ENCODE measurements at regions not wholly inside any gene's neighbourhood (a gene's known extent, or its start where the extent isn't known, plus 50 kb on each side); places are given as distances from the start of the nearest gene placed in this dataset.
"Not testable (repeated sequence)": the region's sequence is repeated elsewhere in the genome, so short reads cannot be mapped to it uniquely, and the experiment has no call there.

DNA sequence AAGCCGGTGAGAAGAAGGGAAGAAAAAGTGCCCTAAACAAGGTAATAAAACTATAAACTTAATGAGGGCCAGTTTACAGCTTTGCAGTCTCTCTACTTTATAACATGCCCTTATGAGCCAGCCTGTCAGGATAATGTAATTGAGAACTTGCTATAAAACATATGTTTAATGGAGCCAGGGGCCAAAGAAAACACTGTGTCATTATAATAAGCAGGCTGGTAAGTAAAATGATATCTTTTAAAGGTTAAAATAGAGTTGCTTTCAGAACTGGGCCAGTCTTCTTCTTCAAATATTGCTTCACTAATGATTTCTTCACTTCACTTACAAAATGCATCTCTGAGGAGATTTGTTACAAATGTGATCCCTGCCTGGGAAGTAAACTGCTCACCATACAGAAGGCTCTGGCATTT lies 192.5 kb downstream of the SHOX2 start:
- DNase-seq (no peak), ATAC-seq (replicated peaks) (no peak)
- no peaks in the 10 kb centered on the region for H3K36me3 Mint-ChIP-seq (ENCODE audit: insufficient read depth)
- peaks cover 0 to 5% of the 10 kb centered on the region in 2 donors for H3K9me3 Mint-ChIP-seq
- no peak overlapping the region for H3K27ac Mint-ChIP-seq
- H3K4me1 Mint-ChIP-seq (ENCODE audit: low read depth in 2 of 2), result no peaks in the 10 kb centered on the region
- no peak overlapping the region for H3K4me3 Mint-ChIP-seq
- peaks cover 0 to 5% of the 10 kb centered on the region in 2 donors for H3K27me3 Mint-ChIP-seq

DNA sequence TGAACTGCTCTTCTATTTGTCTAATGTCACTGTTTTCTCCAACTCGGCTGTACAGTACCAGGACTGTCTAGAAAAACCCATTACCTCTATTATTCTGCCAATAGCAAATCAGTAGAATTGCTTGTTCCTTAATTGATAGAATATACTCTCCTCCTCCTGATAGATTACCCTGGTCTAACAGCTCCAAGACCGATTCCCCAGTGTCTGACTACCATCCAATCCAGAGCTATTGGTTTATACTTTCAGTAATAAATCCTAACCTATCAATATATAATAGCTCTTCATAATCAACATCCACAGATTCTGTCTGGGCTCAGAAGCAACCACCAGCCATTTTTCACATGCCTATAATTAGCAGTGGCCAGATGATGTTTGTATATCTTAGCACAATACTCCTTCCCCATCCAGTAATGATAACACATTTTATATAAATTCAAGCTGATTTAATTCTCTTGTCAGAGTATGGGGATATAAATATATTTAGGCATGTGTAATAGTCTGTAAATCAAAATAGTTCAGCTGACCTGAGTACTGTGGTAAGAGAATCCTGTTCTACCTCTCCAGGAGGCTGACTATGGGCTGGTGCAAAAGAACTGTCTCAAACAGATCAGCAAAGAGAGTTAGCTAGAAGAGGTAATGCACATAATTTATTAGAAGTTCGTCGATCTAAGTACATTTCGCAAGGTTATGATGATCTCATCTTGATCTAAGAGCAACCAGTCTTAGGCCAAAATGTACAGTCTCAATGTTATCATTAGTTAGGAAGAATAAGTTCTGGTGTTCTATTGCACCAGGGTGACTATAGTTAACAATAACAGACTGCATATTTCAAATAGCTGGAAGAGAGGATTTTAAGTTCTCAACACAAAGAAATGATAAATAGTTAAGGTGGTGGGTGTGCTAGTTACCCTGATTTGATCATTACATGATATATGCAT lies 193.4 kb downstream of the SHOX2 start:
- DNase-seq (no peak), ATAC-seq (replicated peaks) (no peak)
- H3K4me1 Mint-ChIP-seq (ENCODE audit: low read depth in 2 of 2), result no peaks in the 10 kb centered on the region
- no peak overlapping the region for H3K4me3 Mint-ChIP-seq
- no peak overlapping the region for H3K27ac Mint-ChIP-seq
- peaks cover 0 to 5% of the 10 kb centered on the region in 2 donors for H3K27me3 Mint-ChIP-seq
- peaks cover 0 to 5% of the 10 kb centered on the region in 2 donors for H3K9me3 Mint-ChIP-seq
- H3K36me3 Mint-ChIP-seq (ENCODE audit: insufficient read depth), result no peaks in the 10 kb centered on the region

DNA sequence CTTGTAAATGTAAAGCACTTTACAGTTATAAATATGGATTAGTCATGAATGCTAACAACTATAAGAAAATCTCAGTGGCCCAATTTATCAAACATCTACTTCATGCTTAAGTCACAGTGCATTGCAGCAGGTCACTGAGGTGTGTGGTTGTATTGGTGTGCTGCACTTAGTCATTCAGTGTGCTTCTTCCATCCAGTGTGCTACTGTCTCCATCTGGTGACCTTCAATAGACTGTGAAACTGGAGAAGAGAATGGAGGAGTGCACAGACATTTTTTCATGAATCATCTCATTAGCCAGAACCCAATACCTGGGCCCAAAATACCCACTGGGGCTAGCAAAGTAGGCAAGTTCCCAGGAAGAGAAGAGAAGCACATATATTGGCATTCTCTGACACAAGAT lies 199.6 kb downstream of the SHOX2 start:
- no peaks in the 10 kb centered on the region for H3K36me3 Mint-ChIP-seq (ENCODE audit: insufficient read depth)
- H3K27me3 Mint-ChIP-seq, result no peaks in the 10 kb centered on the region

DNA sequence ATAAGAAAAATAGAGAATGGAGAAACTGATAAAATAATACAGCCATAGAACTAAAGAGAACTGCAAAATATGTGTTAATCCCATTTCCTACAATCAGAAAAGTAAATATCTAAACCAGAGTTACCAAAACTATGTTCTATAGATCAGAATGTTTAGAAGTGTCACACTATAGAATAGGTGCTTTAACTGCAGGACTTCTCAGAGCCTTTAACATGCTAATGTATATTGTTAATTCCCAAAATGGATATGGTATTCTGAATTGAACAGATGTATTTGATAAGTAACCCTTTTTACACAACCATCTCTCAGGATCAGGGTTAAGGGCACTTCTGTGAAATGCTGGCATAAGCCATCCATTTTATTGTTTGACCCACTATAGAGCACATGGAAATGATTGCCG lies 200.3 kb downstream of the SHOX2 start:
- peaks cover 6 to 12% of the 10 kb centered on the region in 2 donors for H3K9me3 Mint-ChIP-seq
- no peak for ATAC-seq (replicated peaks)
- DNase-seq, result no peak
- no peaks in the 10 kb centered on the region for H3K27me3 Mint-ChIP-seq
- H3K36me3 Mint-ChIP-seq (ENCODE audit: insufficient read depth), result no peaks in the 10 kb centered on the region
- no peak overlapping the region for H3K4me3 Mint-ChIP-seq
- no peaks in the 10 kb centered on the region for H3K4me1 Mint-ChIP-seq (ENCODE audit: low read depth in 2 of 2)
- no peak overlapping the region for H3K27ac Mint-ChIP-seq

More for the DNA sequence above, 199.6 kb downstream of the SHOX2 start:
- H3K27ac Mint-ChIP-seq, result no peak overlapping the region
- peaks cover 6 to 12% of the 10 kb centered on the region in 2 donors for H3K9me3 Mint-ChIP-seq
- H3K4me3 Mint-ChIP-seq, result no peak overlapping the region
- ATAC-seq (replicated peaks), result no peak
- no peak for DNase-seq
- no peaks in the 10 kb centered on the region for H3K4me1 Mint-ChIP-seq (ENCODE audit: low read depth in 2 of 2)

DNA sequence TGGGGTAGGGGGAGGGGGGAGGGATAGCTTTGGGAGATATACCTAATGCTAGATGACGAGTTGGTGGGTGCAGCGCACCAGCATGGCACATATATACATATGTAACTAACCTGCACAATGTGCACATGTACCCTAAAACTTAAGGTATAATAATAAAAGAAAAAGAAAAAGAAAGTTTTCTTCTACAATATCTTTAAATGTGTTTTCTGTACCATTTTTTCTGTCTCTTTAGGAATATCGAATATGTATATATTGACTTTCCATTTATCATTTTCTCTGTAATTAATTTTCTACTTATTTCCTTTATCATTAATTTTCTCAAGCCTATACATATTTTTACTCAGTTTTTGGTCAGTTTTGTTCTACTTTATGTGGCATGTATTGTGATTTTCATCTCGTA lies 203.5 kb downstream of the SHOX2 start:
- not testable (repeated sequence) for ATAC-seq (replicated peaks); H3K27ac Mint-ChIP-seq; H3K9me3 Mint-ChIP-seq; H3K27me3 Mint-ChIP-seq; DNase-seq; H3K4me3 Mint-ChIP-seq; H3K36me3 Mint-ChIP-seq (ENCODE audit: insufficient read depth); H3K4me1 Mint-ChIP-seq (ENCODE audit: low read depth in 2 of 2)

DNA sequence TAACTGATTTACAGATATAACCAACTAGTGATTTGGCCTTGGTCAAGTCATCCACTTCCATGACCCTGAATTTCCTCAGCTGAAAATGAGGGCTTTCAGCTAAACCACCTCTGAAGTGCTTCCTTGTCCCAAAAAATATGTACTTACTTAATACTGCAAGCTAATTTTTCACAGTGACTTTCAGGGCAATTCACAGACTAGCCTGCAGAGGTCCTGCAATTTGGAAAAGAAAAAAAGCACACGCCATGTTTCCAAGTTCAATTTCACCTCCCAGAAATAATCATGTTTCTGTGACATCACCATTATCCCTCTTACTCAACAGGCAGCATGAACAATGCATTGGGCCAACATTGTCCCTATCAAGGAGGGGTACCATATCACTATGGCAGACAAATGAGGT lies 218.2 kb downstream of the SHOX2 start:
- H3K27me3 Mint-ChIP-seq, result no peaks in the 10 kb centered on the region
- ATAC-seq (replicated peaks), result no peak
- DNase-seq, result no peak
- H3K36me3 Mint-ChIP-seq (ENCODE audit: insufficient read depth), result no peaks in the 10 kb centered on the region
- H3K4me3 Mint-ChIP-seq, result no peak overlapping the region
- no peak overlapping the region for H3K27ac Mint-ChIP-seq
- H3K9me3 Mint-ChIP-seq, result no peaks in the 10 kb centered on the region
- no peaks in the 10 kb centered on the region for H3K4me1 Mint-ChIP-seq (ENCODE audit: low read depth in 2 of 2)

DNA sequence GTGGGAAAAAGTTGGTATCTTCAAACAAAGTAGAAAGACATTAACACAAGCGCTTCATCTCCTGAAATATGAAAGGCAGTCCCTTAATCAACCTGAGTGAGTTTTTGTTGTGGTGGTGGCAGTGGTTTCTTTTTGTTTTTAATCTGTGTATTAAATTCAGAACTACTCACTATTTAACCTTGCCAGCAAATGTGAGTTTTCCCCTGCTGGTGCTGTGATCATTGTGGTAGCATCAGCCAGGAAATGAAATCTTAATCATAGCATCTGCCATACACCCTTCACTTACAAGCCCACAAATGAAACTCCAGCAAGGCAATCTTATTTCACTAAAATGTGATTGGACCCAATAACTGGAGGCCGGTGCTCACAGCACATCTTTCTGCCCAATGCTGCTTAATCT lies 229.7 kb downstream of the SHOX2 start:
- no peaks in the 10 kb centered on the region for H3K27me3 Mint-ChIP-seq
- H3K4me3 Mint-ChIP-seq, result no peak overlapping the region
- H3K27ac Mint-ChIP-seq, result no peak overlapping the region
- no peaks in the 10 kb centered on the region for H3K36me3 Mint-ChIP-seq (ENCODE audit: insufficient read depth)
- H3K4me1 Mint-ChIP-seq (ENCODE audit: low read depth in 2 of 2), result no peaks in the 10 kb centered on the region
- DNase-seq, result no peak
- peaks cover 5 to 7% of the 10 kb centered on the region in 2 donors for H3K9me3 Mint-ChIP-seq
- ATAC-seq (replicated peaks), result no peak

DNA sequence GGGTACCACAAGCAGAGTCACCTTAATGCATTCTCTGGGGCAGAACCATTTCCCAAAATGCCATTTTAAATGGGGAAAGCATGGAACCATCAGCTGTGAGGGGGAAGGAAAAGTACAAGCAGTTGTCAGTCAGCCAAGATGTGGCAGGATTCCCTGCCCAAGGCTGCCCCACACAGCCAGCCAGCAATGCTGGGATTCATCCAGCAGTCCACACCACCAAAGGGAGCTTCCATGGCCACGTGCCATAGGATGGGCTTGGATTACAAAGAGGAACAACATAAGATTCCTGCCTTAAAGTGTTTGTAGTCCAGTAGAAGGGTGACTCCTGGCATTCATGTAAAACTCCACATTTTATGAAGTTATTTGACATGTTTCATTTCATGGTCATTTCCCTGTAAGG lies 233.3 kb downstream of the SHOX2 start:
- ATAC-seq (replicated peaks) (no peak), DNase-seq (no peak)
- no peaks in the 10 kb centered on the region for H3K27me3 Mint-ChIP-seq

DNA sequence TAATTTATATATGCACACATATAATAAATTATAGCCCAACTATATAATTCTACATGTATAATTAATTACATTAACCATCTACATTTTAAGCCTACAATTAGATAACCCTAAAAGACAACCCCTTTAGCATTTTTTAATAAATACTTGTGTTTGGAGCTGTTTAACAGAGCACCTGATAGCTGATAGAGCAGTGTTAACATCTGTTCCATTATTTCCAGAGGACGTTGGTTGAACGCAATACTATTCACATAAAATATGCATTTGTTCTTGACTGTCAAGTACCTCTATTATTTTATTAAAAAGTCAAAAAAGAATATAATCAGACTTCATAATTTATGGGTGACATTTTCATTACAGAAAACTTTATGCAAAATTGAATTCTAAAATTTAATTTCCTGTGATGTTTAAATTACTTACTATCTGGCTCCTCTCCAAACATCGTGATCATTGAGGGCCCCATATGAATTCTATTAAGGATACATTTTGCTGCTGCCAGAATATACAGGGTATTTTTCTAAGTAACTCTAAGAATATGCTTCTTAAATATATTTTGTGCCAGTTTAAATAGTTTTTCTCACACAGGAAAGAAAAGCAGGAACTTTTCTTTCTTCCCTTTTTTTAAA lies 234.3 kb downstream of the SHOX2 start:
- Mint-ChIP-seq H3K9me3 (no peaks in the 10 kb centered on the region), H3K4me1 (ENCODE audit: low read depth in 2 of 2) (no peaks in the 10 kb centered on the region), H3K27ac (no peak overlapping the region), H3K4me3 (no peak overlapping the region), H3K27me3 (no peaks in the 10 kb centered on the region), H3K36me3 (ENCODE audit: insufficient read depth) (no peaks in the 10 kb centered on the region)
- ATAC-seq (replicated peaks) (no peak), DNase-seq (no peak)

More for the DNA sequence above, 233.3 kb downstream of the SHOX2 start:
- Mint-ChIP-seq H3K4me3 (no peak overlapping the region), H3K36me3 (ENCODE audit: insufficient read depth) (no peaks in the 10 kb centered on the region), H3K4me1 (ENCODE audit: low read depth in 2 of 2) (no peaks in the 10 kb centered on the region), H3K27ac (no peak overlapping the region), H3K9me3 (no peaks in the 10 kb centered on the region)

DNA sequence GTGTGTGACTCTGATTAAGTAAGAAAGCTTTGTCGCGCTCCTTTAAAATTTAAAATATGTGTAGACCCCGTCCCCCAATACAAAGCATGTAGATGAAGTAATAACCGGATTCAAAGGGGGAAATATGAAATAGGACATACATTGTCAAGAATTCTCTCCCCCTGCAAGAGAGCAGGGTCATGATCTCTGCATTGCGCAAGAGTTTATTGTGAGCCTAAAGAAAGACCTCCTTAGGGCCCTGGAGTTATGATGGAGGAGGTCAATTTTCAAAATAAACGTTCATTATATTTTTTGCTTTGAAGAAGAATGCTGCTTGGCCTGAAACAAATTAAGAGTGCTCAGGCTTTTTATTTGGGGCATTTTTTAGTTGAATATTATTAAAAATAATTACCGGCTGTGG lies 235.0 kb downstream of the SHOX2 start:
- Mint-ChIP-seq H3K4me3 (no peak overlapping the region), H3K36me3 (ENCODE audit: insufficient read depth) (no peaks in the 10 kb centered on the region), H3K27me3 (no peaks in the 10 kb centered on the region), H3K9me3 (no peaks in the 10 kb centered on the region), H3K4me1 (ENCODE audit: low read depth in 2 of 2) (no peaks in the 10 kb centered on the region), H3K27ac (no peak overlapping the region)
- ATAC-seq (replicated peaks) (no peak), DNase-seq (no peak)

DNA sequence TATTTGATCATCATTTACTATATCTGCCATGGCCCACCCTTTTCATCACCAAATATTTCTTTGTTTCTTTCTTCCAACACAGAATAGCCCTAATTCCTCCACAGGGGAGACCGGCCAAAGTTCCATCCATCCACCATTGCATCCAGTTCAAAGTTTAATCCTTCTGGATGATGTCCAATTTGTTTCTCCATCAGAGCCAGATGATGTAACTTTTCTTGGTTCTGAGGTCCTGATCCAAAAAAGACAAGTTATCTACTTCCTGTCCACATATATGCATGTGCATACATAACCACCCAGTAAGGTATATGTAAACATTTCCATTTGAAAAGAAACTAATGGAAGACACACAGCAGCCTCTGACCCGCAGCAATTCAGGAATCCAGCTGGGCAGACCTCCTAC lies 237.3 kb downstream of the SHOX2 start:
- H3K9me3 Mint-ChIP-seq, result no peaks in the 10 kb centered on the region
- H3K36me3 Mint-ChIP-seq (ENCODE audit: insufficient read depth), result no peaks in the 10 kb centered on the region
- H3K4me3 Mint-ChIP-seq, result no peak overlapping the region

DNA sequence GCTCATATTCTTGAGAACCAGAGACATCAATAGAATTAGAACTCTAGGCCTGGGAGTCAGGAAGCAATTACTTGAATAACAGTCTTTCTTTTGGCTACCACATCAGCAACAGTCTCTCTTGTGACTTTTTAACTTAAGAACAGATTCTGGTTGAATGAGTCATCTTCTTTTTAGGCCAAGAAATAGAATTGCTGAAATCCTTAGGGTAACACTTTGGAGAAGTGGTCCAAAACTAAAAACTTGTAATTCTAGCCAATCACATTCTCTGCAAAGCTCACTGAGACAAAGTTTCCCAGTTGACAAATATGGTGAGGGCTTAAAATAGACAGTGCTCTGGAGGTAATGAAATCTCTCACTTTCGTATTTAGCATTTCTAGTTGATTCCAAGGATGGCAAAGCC lies 238.0 kb downstream of the SHOX2 start:
- Mint-ChIP-seq H3K4me1 (ENCODE audit: low read depth in 2 of 2) (no peaks in the 10 kb centered on the region), H3K27ac (no peak overlapping the region)
- DNase-seq, result no peak

More for the DNA sequence above, 237.3 kb downstream of the SHOX2 start:
- H3K27ac Mint-ChIP-seq, result no peak overlapping the region
- ATAC-seq (replicated peaks) (no peak), DNase-seq (no peak)
- H3K27me3 Mint-ChIP-seq, result no peaks in the 10 kb centered on the region
- no peaks in the 10 kb centered on the region for H3K4me1 Mint-ChIP-seq (ENCODE audit: low read depth in 2 of 2)

DNA sequence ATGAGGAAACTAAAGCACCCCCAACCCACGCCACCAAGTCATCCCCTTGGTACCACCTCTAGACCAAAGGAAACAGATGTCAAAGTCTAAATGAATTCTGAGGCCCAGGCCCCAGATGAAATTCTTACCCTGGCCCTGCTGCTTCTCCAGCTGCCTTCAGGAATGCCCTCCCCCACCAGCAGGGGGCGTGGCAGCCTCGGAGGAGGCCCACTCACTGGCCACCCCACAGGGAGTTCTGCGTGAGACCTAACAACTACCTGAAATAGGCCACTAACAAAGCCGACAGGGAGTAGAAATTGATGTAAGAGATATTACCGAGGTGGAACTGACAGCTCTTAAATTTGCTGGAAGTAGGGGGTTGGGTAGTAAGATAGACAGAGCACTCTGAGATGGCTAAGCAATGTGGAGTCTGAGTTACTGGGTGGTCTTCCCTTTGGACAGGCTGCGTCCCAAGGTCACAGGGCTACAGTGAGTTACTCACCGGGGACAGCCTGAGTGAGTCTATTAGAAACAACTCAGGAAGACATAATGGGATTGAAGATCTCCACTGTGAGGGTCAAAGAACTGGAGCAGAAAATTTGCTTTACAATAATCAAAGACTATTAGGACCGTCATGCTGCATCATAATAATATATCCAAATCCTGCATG lies 240.7 kb downstream of the SHOX2 start:
- H3K9me3 Mint-ChIP-seq, result no peaks in the 10 kb centered on the region
- H3K36me3 Mint-ChIP-seq (ENCODE audit: insufficient read depth), result no peaks in the 10 kb centered on the region
- no peak overlapping the region for H3K27ac Mint-ChIP-seq
- DNase-seq (peak; percentile 1 to 9 (median 4)), ATAC-seq (replicated peaks) (no peak)
- H3K4me3 Mint-ChIP-seq, result no peak overlapping the region
- no peaks in the 10 kb centered on the region for H3K4me1 Mint-ChIP-seq (ENCODE audit: low read depth in 2 of 2)
- H3K27me3 Mint-ChIP-seq, result no peaks in the 10 kb centered on the region

More for the DNA sequence above, 238.0 kb downstream of the SHOX2 start:
- Mint-ChIP-seq H3K27me3 (no peaks in the 10 kb centered on the region), H3K9me3 (no peaks in the 10 kb centered on the region), H3K4me3 (no peak overlapping the region), H3K36me3 (ENCODE audit: insufficient read depth) (no peaks in the 10 kb centered on the region)
- ATAC-seq (replicated peaks), result no peak
